Neural progenitor cell (in vitro differentiated cells): ENCODE measurements at regions not wholly inside any gene's neighbourhood (a gene's known extent, or its start where the extent isn't known, plus 50 kb on each side); places are given as distances from the start of the nearest gene placed in this dataset.
A peak's percentile ranks its signal among the peaks of the same experiment; 100 is the strongest.

Experiments used
- DNase-seq: peaks from one replicate; pipeline ENCODE4 v3.0.0-alpha.2; 2016; ENCODE audit warnings: low spot score
- H2AFZ ChIP-seq: fragments of 200-600 bp; sonication (generic); replicated peaks from 2 replicates; pipeline ENCODE4 v1.6.1; 2016; ENCODE audit warnings: antibody characterized with exemption
- H3F3A ChIP-seq: fragments of 200-600 bp; sonication (generic); 2 replicates; pipeline ENCODE4 v1.6.1; 2016; ENCODE audit warnings: antibody characterized with exemption, low read depth
- H3K27ac ChIP-seq: fragments of 200-600 bp; sonication (generic); 2 replicates; pipeline ENCODE4 v1.5.1; 2016; ENCODE audit warnings: mild to moderate bottlenecking
- H3K27me3 ChIP-seq: fragments of 200-600 bp; sonication (generic); 2 replicates; pipeline ENCODE4 v1.6.1; 2016; ENCODE audit warnings: mild to moderate bottlenecking, moderate library complexity
- H3K36me3 ChIP-seq: fragments of 200-600 bp; sonication (generic); 2 replicates; pipeline ENCODE4 v1.5.1; 2016
- H3K4me1 ChIP-seq: fragments of 200-600 bp; sonication (generic); 2 replicates; pipeline ENCODE4 v1.6.1; 2016; ENCODE audit warnings: mixed run types
- H3K4me2 ChIP-seq: fragments of 200-600 bp; sonication (generic); 2 replicates; pipeline ENCODE4 v1.6.1; 2016
- H3K4me3 ChIP-seq: fragments of 200-600 bp; sonication (generic); 2 replicates; pipeline ENCODE4 v1.5.1; 2016
- H3K79me2 ChIP-seq: fragments of 200-600 bp; sonication (generic); 2 replicates; pipeline ENCODE4 v1.6.1; 2016; ENCODE audit warnings: low read depth
- H3K9ac ChIP-seq: fragments of 200-600 bp; sonication (generic); 2 replicates; pipeline ENCODE4 v1.6.1; 2016
- H3K9me3 ChIP-seq: fragments of 200-600 bp; sonication (generic); 2 replicates; pipeline ENCODE4 v1.5.1; 2016; ENCODE audit warnings: low read depth
- H4K20me1 ChIP-seq: fragments of 200-600 bp; sonication (generic); 2 replicates; pipeline ENCODE4 v1.6.1; 2016; ENCODE audit warnings: low read depth
- H3K27ac Mint-ChIP-seq: 3 replicates; pipeline ENCODE4 v1.8.0; 2021; ENCODE audit warnings: mixed read lengths
- H3K27me3 Mint-ChIP-seq: 2 replicates; pipeline ENCODE4 v1.8.0; 2022; ENCODE audit warnings: low read depth, mild to moderate bottlenecking, inconsistent platforms, moderate library complexity, mixed read lengths; ENCODE audit not compliant: insufficient read depth
- H3K36me3 Mint-ChIP-seq: 3 replicates; pipeline ENCODE4 v1.8.0; 2021; ENCODE audit warnings: mixed read lengths
- H3K4me1 Mint-ChIP-seq: 3 replicates; pipeline ENCODE4 v1.8.0; 2021; ENCODE audit warnings: mixed read lengths
- H3K4me3 Mint-ChIP-seq: 3 replicates; pipeline ENCODE4 v1.8.0; 2021; ENCODE audit warnings: mild to moderate bottlenecking, moderate library complexity, mixed read lengths
- H3K9me3 Mint-ChIP-seq: 3 replicates; pipeline ENCODE4 v1.8.0; 2020; ENCODE audit warnings: mixed read lengths
- CTCF ChIP-seq: fragments of 200-600 bp; sonication (generic); IDR thresholded peaks from 2 replicates; pipeline ENCODE4 v1.5.1; 2017; ENCODE audit warnings: antibody characterized with exemption, mild to moderate bottlenecking
- EZH2 ChIP-seq: fragments of 200-600 bp; sonication (generic); IDR thresholded peaks from 2 replicates; pipeline ENCODE4 v1.6.1; 2017; ENCODE audit warnings: antibody characterized with exemption, mild to moderate bottlenecking, moderate library complexity
- EZH2phosphoT487 ChIP-seq: fragments of 200-600 bp; sonication (generic); IDR thresholded peaks from 2 replicates; pipeline ENCODE4 v1.6.1; 2017; ENCODE audit warnings: antibody characterized with exemption

GRCh38 chr1:95582191-95582590, 348.2 kb downstream of the RWDD3 start:
- H3K27me3 Mint-ChIP-seq: no peaks in the 10 kb centered on the region
- H3K4me3 Mint-ChIP-seq: no peak overlapping the region
- H3K27ac Mint-ChIP-seq: no peak overlapping the region

GRCh38 chr1:95582746-95583145, 348.7 kb downstream of the RWDD3 start:
- TF ChIP-seq EZH2phosphoT487: no peak
- no peak for TF ChIP-seq EZH2
- no peak for TF ChIP-seq CTCF
- Mint-ChIP-seq H3K9me3 (no peaks in the 10 kb centered on the region), H3K4me3 (no peak overlapping the region), H3K4me1 (peaks cover 12% of the 10 kb centered on the region), H3K27ac (no peak overlapping the region), H3K36me3 (no peaks in the 10 kb centered on the region), H3K27me3 (no peaks in the 10 kb centered on the region)
- Histone ChIP-seq H3K4me2 (peak overlapping the region; percentile 73), H3K27ac (peak overlapping the region; percentile 73), H3F3A (peaks cover 33% of the 10 kb centered on the region), H3K9ac (no peak overlapping the region), H3K4me1 (peaks cover 40% of the 10 kb centered on the region), H3K36me3 (no peaks in the 10 kb centered on the region), H3K79me2 (no peaks in the 10 kb centered on the region), H4K20me1 (no peaks in the 10 kb centered on the region), H3K4me3 (peak overlapping the region; percentile 32), H2AFZ (no peak overlapping the region), H3K27me3 (no peaks in the 10 kb centered on the region), H3K9me3 (no peaks in the 10 kb centered on the region)
- DNase-seq: peak; percentile 55

More at GRCh38 chr1:95582191-95582590, 348.2 kb downstream of the RWDD3 start:
- peaks cover 33% of the 10 kb centered on the region for H3F3A ChIP-seq
- H3K79me2 ChIP-seq: no peaks in the 10 kb centered on the region
- no peaks in the 10 kb centered on the region for H3K9me3 Mint-ChIP-seq
- peaks cover 12% of the 10 kb centered on the region for H3K4me1 Mint-ChIP-seq
- H3K4me3 ChIP-seq: peak overlapping the region; percentile 32
- no peak overlapping the region for H3K9ac ChIP-seq
- no peak overlapping the region for H2AFZ ChIP-seq
- peak; percentile 73 for DNase-seq
- H3K27me3 ChIP-seq: no peaks in the 10 kb centered on the region
- H4K20me1 ChIP-seq: no peaks in the 10 kb centered on the region
- no peaks in the 10 kb centered on the region for H3K36me3 Mint-ChIP-seq
- H3K4me2 ChIP-seq: peak overlapping the region; percentile 73
- no peaks in the 10 kb centered on the region for H3K36me3 ChIP-seq
- peaks cover 40% of the 10 kb centered on the region for H3K4me1 ChIP-seq
- peak overlapping the region; percentile 73 for H3K27ac ChIP-seq
- no peaks in the 10 kb centered on the region for H3K9me3 ChIP-seq
- TF ChIP-seq CTCF (no peak), EZH2phosphoT487 (peak; percentile 52)

GRCh38 chr1:95583661-95584210, 349.7 kb downstream of the RWDD3 start:
- peaks cover 33% of the 10 kb centered on the region for H3F3A ChIP-seq
- H2AFZ ChIP-seq: no peak overlapping the region
- H4K20me1 ChIP-seq: no peaks in the 10 kb centered on the region
- Mint-ChIP-seq H3K4me1 (peaks cover 12% of the 10 kb centered on the region), H3K9me3 (peaks cover 1% of the 10 kb centered on the region), H3K27me3 (no peaks in the 10 kb centered on the region), H3K4me3 (no peak overlapping the region), H3K36me3 (no peaks in the 10 kb centered on the region), H3K27ac (no peak overlapping the region)
- no peaks in the 10 kb centered on the region for H3K9me3 ChIP-seq
- H3K27me3 ChIP-seq: no peaks in the 10 kb centered on the region
- H3K27ac ChIP-seq: peak overlapping the region; percentile 74
- H3K4me1 ChIP-seq: peaks cover 40% of the 10 kb centered on the region
- H3K9ac ChIP-seq: no peak overlapping the region
- H3K79me2 ChIP-seq: no peaks in the 10 kb centered on the region
- no peak overlapping the region for H3K4me3 ChIP-seq
- H3K4me2 ChIP-seq: peak overlapping the region; percentile 73
- no peak for TF ChIP-seq EZH2
- TF ChIP-seq EZH2phosphoT487: no peak
- no peak for TF ChIP-seq CTCF
- H3K36me3 ChIP-seq: no peaks in the 10 kb centered on the region
- peak; percentile 25 for DNase-seq
